Lower leg skin (tissue), 4 donors: ENCODE measurements at regions not wholly inside any gene's neighbourhood (a gene's known extent, or its start where the extent isn't known, plus 50 kb on each side); places are given as distances from the start of the nearest gene placed in this dataset.

Experiments used
- DNase-seq, 2 donors: peaks; one replicate each; pipeline ENCODE4 v3.0.0-alpha.2; 2019; ENCODE audit warnings: low spot score in 2 of 2
- H3K4me3 ChIP-seq: fragments of 200-600 bp; sonication (generic); 2 replicates; pipeline ENCODE4 v1.5.1; 2017; ENCODE audit warnings: mild to moderate bottlenecking, low read depth; ENCODE audit not compliant: poor library complexity, severe bottlenecking
- CTCF ChIP-seq, 3 donors: fragments of 450-650 bp; IDR thresholded peaks; one replicate each; pipeline ENCODE4 v1.5.1; 2016; ENCODE audit warnings: antibody characterized with exemption in 3 of 3, mild to moderate bottlenecking in 3 of 3, moderate library complexity in 2 of 3
- POLR2A ChIP-seq, 2 donors: fragments of 450-650 bp; IDR thresholded peaks; one replicate each; pipeline ENCODE4 v1.6.1; 2016 to 2017; ENCODE audit warnings: antibody characterized with exemption in 2 of 2, mild to moderate bottlenecking in 1 of 2, moderate library complexity in 1 of 2
- WGBS, 2 donors: methylation state at CpG; one replicate each; pipeline ENCODE4 v1.1.5; 2018; 5-methylcytosine and 5-hydroxymethylcytosine counted together
- intact Hi-C: fragments of 100-400 bp; cut with DNase I; formaldehyde crosslinking; loops from one replicate; pipeline ENCODE4 v1.15.0; 2023; ENCODE audit warnings: low total_unique reads

DNA sequence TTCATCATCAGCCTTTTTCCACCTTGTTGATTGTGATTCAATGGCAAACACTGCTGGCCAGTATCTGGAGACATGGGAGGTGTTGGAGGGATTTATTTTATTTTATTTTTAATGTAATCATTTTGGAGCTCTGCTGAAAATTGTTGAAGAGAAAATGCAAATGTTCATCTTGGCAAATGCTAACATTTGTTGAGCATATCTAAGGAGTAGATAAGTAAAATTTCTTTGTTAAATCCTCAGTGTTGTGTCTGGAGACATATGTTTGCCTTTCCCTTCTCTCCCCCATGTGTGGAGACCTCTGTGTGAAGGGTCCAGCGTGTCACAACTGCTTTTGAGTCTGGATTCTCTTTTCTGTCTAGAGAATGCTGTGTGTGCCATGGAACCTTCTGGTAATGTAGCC, 300.3 kb downstream of the FZD1 start:
- TF ChIP-seq CTCF (IDR thresholded peaks at IDR 0.05): no peak
- no peak for TF ChIP-seq POLR2A (IDR thresholded peaks at IDR 0.05)
- 87 to 90% methylated on average over 1 of the region's 1 CpG for WGBS, 2 donors
- intact Hi-C loops: no loop called here
- no peak for DNase-seq
- no peak overlapping the region for H3K4me3 ChIP-seq

GRCh38 chr7:91565499-91566401, 301.5 kb downstream of the FZD1 start:
- peak; percentile 46 to 85 for DNase-seq
- no peak overlapping the region for H3K4me3 ChIP-seq
- intact Hi-C loops: no loop called here
- WGBS, 2 donors: 40 to 48% methylated on average over 13 of the region's 13 CpGs
- TF ChIP-seq POLR2A (IDR thresholded peaks at IDR 0.05) (no peak), CTCF (IDR thresholded peaks at IDR 0.05) (no peak)

DNA sequence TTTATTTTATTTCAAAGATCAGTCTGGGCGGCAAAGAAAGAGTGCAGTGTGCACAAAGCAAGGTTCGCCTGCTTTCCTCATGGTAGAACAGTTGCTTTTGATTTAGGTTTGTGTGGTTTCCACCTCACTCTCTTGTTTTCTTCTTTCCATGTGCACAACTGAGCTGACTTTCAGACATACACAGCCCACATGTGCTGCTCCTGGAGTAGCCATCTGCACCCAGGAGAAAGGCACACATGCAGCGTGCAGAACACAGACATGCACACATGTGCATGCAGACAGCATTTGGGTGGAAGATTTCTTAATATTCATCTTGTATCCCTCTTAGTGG, 302.1 kb downstream of the FZD1 start:
- no peak overlapping the region for H3K4me3 ChIP-seq
- DNase-seq: no peak
- intact Hi-C loops: no loop called here
- TF ChIP-seq POLR2A (IDR thresholded peaks at IDR 0.05) (no peak), CTCF (IDR thresholded peaks at IDR 0.05) (no peak)
- whole genome bisulfite sequencing, 2 donors: 50 to 65% methylated on average over 3 of the region's 3 CpGs

- WGBS, 2 donors: 60% methylated on average over 7 of the region's 7 CpGs
- TF ChIP-seq CTCF (IDR thresholded peaks at IDR 0.05) (no peak), POLR2A (IDR thresholded peaks at IDR 0.05) (no peak)
- no peak for DNase-seq
- no peak overlapping the region for H3K4me3 ChIP-seq
- intact Hi-C loops: no loop called here
Observed at GRCh38 chr7:91567081-91568012, 303.1 kb downstream of the FZD1 start.

GRCh38 chr7:91568138-91568537, 303.9 kb downstream of the FZD1 start:
- intact Hi-C loops: no loop called here
- DNase-seq: no peak
- no peak overlapping the region for H3K4me3 ChIP-seq
- TF ChIP-seq CTCF (IDR thresholded peaks at IDR 0.05) (no peak), POLR2A (IDR thresholded peaks at IDR 0.05) (no peak)
- 89 to 93% methylated on average over 1 of the region's 1 CpG for WGBS, 2 donors
